GM23338 (cell line): ENCODE measurements at regions not wholly inside any gene's neighbourhood (a gene's known extent, or its start where the extent isn't known, plus 50 kb on each side); places are given as distances from the start of the nearest gene placed in this dataset.

Experiments
- ATAC-seq: fragments of 200-7000 bp; cut with Tn5 transposase; 3 replicates; pipeline ENCODE4 v1.9.1; 2020
- DNase-seq: peaks from one replicate; pipeline ENCODE4 v3.0.0-alpha.2; 2015; ENCODE audit warnings: low spot score
- H2AFZ ChIP-seq: fragments of 200-600 bp; sonication (generic); 2 replicates; pipeline ENCODE4 v1.8.0; 2016; ENCODE audit warnings: antibody characterized with exemption, mild to moderate bottlenecking, moderate library complexity
- H3F3A ChIP-seq: fragments of 200-600 bp; sonication (generic); replicated peaks from 2 replicates; pipeline ENCODE4 v1.8.0; 2017; ENCODE audit warnings: antibody characterized with exemption, mixed run types, low read depth
- H3K27ac ChIP-seq: fragments of 200-600 bp; sonication (generic); 2 replicates; pipeline ENCODE4 v1.6.1; 2016; ENCODE audit warnings: low read depth
- H3K27me3 ChIP-seq: fragments of 200-600 bp; sonication (generic); 2 replicates; pipeline ENCODE4 v1.8.0; 2016; ENCODE audit warnings: mild to moderate bottlenecking, mixed run types, moderate library complexity; ENCODE audit not compliant: insufficient read depth
- H3K36me3 ChIP-seq: fragments of 200-600 bp; sonication (generic); 2 replicates; pipeline ENCODE4 v1.8.0; 2016; ENCODE audit warnings: mild to moderate bottlenecking; ENCODE audit not compliant: insufficient read depth
- H3K4me1 ChIP-seq: fragments of 200-600 bp; sonication (generic); 2 replicates; pipeline ENCODE4 v1.8.0; 2016; ENCODE audit warnings: mild to moderate bottlenecking, moderate library complexity; ENCODE audit not compliant: insufficient read depth
- H3K4me2 ChIP-seq: fragments of 200-600 bp; sonication (generic); 2 replicates; pipeline ENCODE4 v1.7.1; 2017; ENCODE audit warnings: mixed run types
- H3K4me3 ChIP-seq: fragments of 200-600 bp; sonication (generic); 2 replicates; pipeline ENCODE4 v1.6.1; 2016; ENCODE audit warnings: mixed run types
- H3K79me2 ChIP-seq: fragments of 200-600 bp; sonication (generic); replicated peaks from 2 replicates; pipeline ENCODE4 v1.8.0; 2017; ENCODE audit warnings: mild to moderate bottlenecking; ENCODE audit not compliant: insufficient read depth
- H3K9me2 ChIP-seq: fragments of 200-600 bp; sonication (generic); 2 replicates; pipeline ENCODE4 v1.8.0; 2017; ENCODE audit not compliant: insufficient read depth
- H4K20me1 ChIP-seq: fragments of 200-600 bp; sonication (generic); replicated peaks from 2 replicates; pipeline ENCODE4 v1.8.0; 2017; ENCODE audit warnings: mild to moderate bottlenecking; ENCODE audit not compliant: insufficient read depth
- H3K27ac Mint-ChIP-seq: 2 replicates; pipeline ENCODE4 v1.8.0; 2020; ENCODE audit warnings: inconsistent platforms, mild to moderate bottlenecking, moderate library complexity, mixed read lengths
- H3K27me3 Mint-ChIP-seq: 3 replicates; pipeline ENCODE4 v1.8.0; 2022; ENCODE audit warnings: low read depth, mild to moderate bottlenecking, moderate library complexity, mixed read lengths, inconsistent platforms; ENCODE audit not compliant: insufficient read depth, poor library complexity
- H3K36me3 Mint-ChIP-seq: 3 replicates; pipeline ENCODE4 v1.8.0; 2021; ENCODE audit warnings: low read depth, mild to moderate bottlenecking, inconsistent platforms, moderate library complexity, mixed read lengths
- H3K4me1 Mint-ChIP-seq: 3 replicates; pipeline ENCODE4 v1.8.0; 2020; ENCODE audit warnings: mild to moderate bottlenecking, inconsistent platforms, mixed read lengths
- H3K4me3 Mint-ChIP-seq: 3 replicates; pipeline ENCODE4 v1.8.0; 2021; ENCODE audit warnings: moderate library complexity, mild to moderate bottlenecking, inconsistent platforms, mixed read lengths
- H3K9me3 Mint-ChIP-seq: 3 replicates; pipeline ENCODE4 v1.8.0; 2020; ENCODE audit warnings: moderate library complexity, mild to moderate bottlenecking, inconsistent platforms, mixed read lengths
- JUNB ChIP-seq: IDR thresholded peaks from one replicate; pipeline ENCODE4 v1.6.1; 2016; ENCODE audit warnings: antibody characterized with exemption; ENCODE audit not compliant: unreplicated experiment
- POLR2AphosphoS5 ChIP-seq: IDR thresholded peaks from 2 replicates; pipeline ENCODE4 v1.6.1; 2016; ENCODE audit warnings: antibody characterized with exemption, low read depth
- STAT1 ChIP-seq: IDR thresholded peaks from one replicate; pipeline ENCODE4 v1.6.1; 2016; ENCODE audit warnings: antibody characterized with exemption; ENCODE audit not compliant: unreplicated experiment
- ZNF331 ChIP-seq: fragments of 250-450 bp; sonication (Bioruptor Pico); IDR thresholded peaks from 2 replicates; pipeline ENCODE4 v1.5.0; 2020; ENCODE audit warnings: low read depth, mild to moderate bottlenecking, moderate library complexity
- TF ChIP-seq, protein P1 (sequence below): fragments of 250-450 bp; sonication (Bioruptor Pico); IDR thresholded peaks from 2 replicates; pipeline ENCODE4 v1.5.0; 2020; ENCODE audit warnings: mild to moderate bottlenecking, moderate library complexity
- TF ChIP-seq, protein P2 (sequence below), 2 experiments: fragments of 200-600 bp in 1 of 2; sonication (generic) in 1 of 2; conservative IDR thresholded peaks; 2 replicates each; pipeline versions ENCODE4 v1.5.1 to v1.6.1; 2016 to 2017; ENCODE audit warnings: antibody characterized with exemption in 2 of 2, low read depth in 2 of 2, mild to moderate bottlenecking in 2 of 2, moderate library complexity in 1 of 2
- TF ChIP-seq, protein P3 (sequence below): IDR thresholded peaks from 2 replicates; pipeline ENCODE4 v1.6.1; 2016; ENCODE audit warnings: antibody characterized with exemption

DNA sequence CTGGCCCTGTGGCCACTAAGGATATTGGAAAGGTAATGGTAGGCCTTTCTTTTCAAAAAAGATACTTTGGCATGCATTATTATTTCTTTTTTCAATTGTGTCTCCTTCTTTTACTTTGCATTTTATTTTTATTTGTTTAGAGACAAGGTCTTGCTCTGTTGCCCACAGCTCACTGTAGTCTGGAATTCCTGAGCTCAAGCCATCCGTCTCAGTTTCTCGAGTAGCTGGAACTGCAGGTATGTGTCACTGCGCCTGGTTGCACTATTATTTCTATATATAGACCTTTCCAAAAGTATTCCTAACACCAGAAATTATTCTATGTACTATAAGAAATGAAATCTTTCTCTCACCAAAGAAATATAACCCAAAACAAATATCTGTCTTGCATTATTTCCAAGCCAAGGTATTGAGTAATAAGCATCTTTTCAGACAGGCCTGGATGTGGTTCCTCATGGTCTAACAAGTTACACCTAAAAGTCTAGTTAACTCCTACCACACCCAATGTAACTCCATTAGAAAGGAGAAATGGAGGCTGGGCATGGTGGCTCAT, 500.8 kb upstream of the ANKRD30A start (continued):
- TF ChIP-seq, protein P1, sequence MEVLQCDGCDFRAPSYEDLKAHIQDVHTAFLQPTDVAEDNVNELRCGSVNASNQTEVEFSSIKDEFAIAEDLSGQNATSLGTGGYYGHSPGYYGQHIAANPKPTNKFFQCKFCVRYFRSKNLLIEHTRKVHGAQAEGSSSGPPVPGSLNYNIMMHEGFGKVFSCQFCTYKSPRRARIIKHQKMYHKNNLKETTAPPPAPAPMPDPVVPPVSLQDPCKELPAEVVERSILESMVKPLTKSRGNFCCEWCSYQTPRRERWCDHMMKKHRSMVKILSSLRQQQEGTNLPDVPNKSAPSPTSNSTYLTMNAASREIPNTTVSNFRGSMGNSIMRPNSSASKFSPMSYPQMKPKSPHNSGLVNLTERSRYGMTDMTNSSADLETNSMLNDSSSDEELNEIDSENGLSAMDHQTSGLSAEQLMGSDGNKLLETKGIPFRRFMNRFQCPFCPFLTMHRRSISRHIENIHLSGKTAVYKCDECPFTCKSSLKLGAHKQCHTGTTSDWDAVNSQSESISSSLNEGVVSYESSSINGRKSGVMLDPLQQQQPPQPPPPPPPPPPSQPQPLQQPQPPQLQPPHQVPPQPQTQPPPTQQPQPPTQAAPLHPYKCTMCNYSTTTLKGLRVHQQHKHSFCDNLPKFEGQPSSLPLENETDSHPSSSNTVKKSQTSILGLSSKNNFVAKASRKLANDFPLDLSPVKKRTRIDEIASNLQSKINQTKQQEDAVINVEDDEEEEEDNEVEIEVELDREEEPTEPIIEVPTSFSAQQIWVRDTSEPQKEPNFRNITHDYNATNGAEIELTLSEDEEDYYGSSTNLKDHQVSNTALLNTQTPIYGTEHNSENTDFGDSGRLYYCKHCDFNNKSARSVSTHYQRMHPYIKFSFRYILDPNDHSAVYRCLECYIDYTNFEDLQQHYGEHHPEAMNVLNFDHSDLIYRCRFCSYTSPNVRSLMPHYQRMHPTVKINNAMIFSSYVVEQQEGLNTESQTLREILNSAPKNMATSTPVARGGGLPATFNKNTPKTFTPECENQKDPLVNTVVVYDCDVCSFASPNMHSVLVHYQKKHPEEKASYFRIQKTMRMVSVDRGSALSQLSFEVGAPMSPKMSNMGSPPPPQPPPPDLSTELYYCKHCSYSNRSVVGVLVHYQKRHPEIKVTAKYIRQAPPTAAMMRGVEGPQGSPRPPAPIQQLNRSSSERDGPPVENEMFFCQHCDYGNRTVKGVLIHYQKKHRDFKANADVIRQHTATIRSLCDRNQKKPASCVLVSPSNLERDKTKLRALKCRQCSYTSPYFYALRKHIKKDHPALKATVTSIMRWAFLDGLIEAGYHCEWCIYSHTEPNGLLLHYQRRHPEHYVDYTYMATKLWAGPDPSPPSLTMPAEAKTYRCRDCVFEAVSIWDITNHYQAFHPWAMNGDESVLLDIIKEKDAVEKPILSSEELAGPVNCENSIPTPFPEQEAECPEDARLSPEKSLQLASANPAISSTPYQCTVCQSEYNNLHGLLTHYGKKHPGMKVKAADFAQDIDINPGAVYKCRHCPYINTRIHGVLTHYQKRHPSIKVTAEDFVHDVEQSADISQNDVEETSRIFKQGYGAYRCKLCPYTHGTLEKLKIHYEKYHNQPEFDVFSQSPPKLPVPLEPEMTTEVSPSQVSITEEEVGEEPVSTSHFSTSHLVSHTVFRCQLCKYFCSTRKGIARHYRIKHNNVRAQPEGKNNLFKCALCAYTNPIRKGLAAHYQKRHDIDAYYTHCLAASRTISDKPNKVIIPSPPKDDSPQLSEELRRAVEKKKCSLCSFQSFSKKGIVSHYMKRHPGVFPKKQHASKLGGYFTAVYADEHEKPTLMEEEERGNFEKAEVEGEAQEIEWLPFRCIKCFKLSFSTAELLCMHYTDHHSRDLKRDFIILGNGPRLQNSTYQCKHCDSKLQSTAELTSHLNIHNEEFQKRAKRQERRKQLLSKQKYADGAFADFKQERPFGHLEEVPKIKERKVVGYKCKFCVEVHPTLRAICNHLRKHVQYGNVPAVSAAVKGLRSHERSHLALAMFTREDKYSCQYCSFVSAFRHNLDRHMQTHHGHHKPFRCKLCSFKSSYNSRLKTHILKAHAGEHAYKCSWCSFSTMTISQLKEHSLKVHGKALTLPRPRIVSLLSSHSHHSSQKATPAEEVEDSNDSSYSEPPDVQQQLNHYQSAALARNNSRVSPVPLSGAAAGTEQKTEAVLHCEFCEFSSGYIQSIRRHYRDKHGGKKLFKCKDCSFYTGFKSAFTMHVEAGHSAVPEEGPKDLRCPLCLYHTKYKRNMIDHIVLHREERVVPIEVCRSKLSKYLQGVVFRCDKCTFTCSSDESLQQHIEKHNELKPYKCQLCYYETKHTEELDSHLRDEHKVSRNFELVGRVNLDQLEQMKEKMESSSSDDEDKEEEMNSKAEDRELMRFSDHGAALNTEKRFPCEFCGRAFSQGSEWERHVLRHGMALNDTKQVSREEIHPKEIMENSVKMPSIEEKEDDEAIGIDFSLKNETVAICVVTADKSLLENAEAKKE (CRISPR knock-in tag): no peak
- TF ChIP-seq JUNB (no peak), STAT1 (no peak), ZNF331 (no peak), POLR2AphosphoS5 (no peak)
- TF ChIP-seq, protein P2, sequence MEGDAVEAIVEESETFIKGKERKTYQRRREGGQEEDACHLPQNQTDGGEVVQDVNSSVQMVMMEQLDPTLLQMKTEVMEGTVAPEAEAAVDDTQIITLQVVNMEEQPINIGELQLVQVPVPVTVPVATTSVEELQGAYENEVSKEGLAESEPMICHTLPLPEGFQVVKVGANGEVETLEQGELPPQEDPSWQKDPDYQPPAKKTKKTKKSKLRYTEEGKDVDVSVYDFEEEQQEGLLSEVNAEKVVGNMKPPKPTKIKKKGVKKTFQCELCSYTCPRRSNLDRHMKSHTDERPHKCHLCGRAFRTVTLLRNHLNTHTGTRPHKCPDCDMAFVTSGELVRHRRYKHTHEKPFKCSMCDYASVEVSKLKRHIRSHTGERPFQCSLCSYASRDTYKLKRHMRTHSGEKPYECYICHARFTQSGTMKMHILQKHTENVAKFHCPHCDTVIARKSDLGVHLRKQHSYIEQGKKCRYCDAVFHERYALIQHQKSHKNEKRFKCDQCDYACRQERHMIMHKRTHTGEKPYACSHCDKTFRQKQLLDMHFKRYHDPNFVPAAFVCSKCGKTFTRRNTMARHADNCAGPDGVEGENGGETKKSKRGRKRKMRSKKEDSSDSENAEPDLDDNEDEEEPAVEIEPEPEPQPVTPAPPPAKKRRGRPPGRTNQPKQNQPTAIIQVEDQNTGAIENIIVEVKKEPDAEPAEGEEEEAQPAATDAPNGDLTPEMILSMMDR (conservative IDR thresholded peaks at IDR 0.05; ENCODE audit: low read depth in 2 of 2): no peak

DNA sequence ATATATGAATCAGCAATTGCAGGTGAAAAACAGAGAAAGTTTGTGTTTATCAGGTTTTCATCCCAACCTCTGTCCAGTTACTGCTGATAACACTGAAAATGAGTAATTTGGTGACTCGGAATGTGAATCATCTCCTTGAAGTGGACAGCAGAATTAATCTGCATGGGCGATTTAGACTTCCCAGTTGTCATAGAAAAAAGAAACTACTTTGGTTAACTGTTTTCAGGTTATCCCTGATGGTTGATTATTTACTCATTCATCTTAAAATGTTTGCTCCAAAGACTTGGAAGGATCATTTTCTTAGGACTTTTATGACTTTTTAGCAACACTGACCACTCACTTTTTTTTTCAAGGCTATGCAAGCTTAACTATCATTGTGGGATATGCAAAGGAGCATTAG, 504.1 kb upstream of the ANKRD30A start:
- no peak overlapping the region for H3K27ac Mint-ChIP-seq
- Histone ChIP-seq H3K27ac (no peak overlapping the region), H2AFZ (no peak overlapping the region), H3K4me2 (no peak overlapping the region), H3K4me3 (no peak overlapping the region), H3K36me3 (no peaks in the 10 kb centered on the region), H3K4me1 (no peaks in the 10 kb centered on the region), H3F3A (no peaks in the 10 kb centered on the region), H3K9me2 (0 out of 2 replicates have a peak, but pooled peaks cover 4% of the 10 kb centered on the region), H3K79me2 (no peaks in the 10 kb centered on the region), H4K20me1 (no peaks in the 10 kb centered on the region), H3K27me3 (no peaks in the 10 kb centered on the region)
- H3K36me3 Mint-ChIP-seq: no peaks in the 10 kb centered on the region
- no peaks in the 10 kb centered on the region for H3K27me3 Mint-ChIP-seq
- no peak overlapping the region for H3K4me3 Mint-ChIP-seq
- H3K9me3 Mint-ChIP-seq: no peaks in the 10 kb centered on the region; the same call in 1 of the 3 replicates
- ATAC-seq (no peak), DNase-seq (no peak)
- H3K4me1 Mint-ChIP-seq: no peaks in the 10 kb centered on the region
- TF ChIP-seq, protein P1 (CRISPR knock-in tag): no peak
- TF ChIP-seq, protein P3, sequence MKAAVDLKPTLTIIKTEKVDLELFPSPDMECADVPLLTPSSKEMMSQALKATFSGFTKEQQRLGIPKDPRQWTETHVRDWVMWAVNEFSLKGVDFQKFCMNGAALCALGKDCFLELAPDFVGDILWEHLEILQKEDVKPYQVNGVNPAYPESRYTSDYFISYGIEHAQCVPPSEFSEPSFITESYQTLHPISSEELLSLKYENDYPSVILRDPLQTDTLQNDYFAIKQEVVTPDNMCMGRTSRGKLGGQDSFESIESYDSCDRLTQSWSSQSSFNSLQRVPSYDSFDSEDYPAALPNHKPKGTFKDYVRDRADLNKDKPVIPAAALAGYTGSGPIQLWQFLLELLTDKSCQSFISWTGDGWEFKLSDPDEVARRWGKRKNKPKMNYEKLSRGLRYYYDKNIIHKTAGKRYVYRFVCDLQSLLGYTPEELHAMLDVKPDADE: no peak
